Large intestine (tissue), 3 donors: ENCODE measurements at regions not wholly inside any gene's neighbourhood (a gene's known extent, or its start where the extent isn't known, plus 50 kb on each side); places are given as distances from the start of the nearest gene placed in this dataset.
"Not testable (repeated sequence)": the region's sequence is repeated elsewhere in the genome, so short reads cannot be mapped to it uniquely, and the experiment has no call there.

Experiments used
- DNase-seq, 2 donors: peaks; one replicate each; pipeline versions ENCODE4 v3.0.0 to v3.0.0-alpha.2; 2013
- H3K27ac ChIP-seq: one replicate; pipeline ENCODE4 v1.5.1; 2013; ENCODE audit warnings: low read length
- H3K27me3 ChIP-seq: 2 replicates; pipeline ENCODE4 v1.6.1; 2013; ENCODE audit warnings: low read length; ENCODE audit not compliant: control insufficient read depth, insufficient read depth
- H3K36me3 ChIP-seq: 2 replicates; pipeline ENCODE4 v1.6.1; 2013; ENCODE audit warnings: low read length; ENCODE audit not compliant: control insufficient read depth, insufficient read depth
- H3K4me1 ChIP-seq: one replicate; pipeline ENCODE4 v1.6.1; 2013; ENCODE audit warnings: low read length; ENCODE audit not compliant: control insufficient read depth, insufficient read depth
- H3K4me3 ChIP-seq: one replicate; pipeline ENCODE4 v1.5.1; 2013; ENCODE audit warnings: low read length
- H3K9me3 ChIP-seq: one replicate; pipeline ENCODE4 v1.6.1; 2013; ENCODE audit warnings: mild to moderate bottlenecking, low read depth, low read length, moderate library complexity; ENCODE audit not compliant: control insufficient read depth
- WGBS: methylation state at CpG from one replicate; pipeline ENCODE4 v1.1.5; 2013; ENCODE audit warnings: low lambda C conversion rate; ENCODE audit not compliant: insufficient coverage; 5-methylcytosine and 5-hydroxymethylcytosine counted together

DNA sequence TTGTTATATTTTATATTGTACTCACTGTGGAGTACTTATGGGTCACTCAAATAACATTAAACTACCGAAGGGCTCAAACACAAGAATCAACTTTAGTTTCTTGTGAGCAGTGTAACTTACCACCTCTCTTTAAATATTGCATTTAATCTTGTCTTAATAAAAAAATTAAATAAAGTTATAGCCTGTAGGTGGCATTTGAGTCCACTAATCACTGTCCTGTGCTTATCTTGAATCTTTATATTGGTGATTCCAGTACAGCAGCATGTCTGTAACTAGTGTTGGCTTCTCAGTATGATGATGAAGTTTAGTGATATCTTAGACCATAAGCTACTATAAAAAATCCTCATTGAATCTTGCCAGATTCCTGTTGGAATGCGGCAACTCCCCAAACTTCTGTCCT lies 313.8 kb downstream of the FAM170A start:
- no peaks in the 10 kb centered on the region for H3K27me3 ChIP-seq
- H3K9me3 ChIP-seq: no peaks in the 10 kb centered on the region
- DNase-seq: no peak
- H3K4me1 ChIP-seq: no peaks in the 10 kb centered on the region
- H3K36me3 ChIP-seq: no peaks in the 10 kb centered on the region
- no peak overlapping the region for H3K4me3 ChIP-seq
- no peak overlapping the region for H3K27ac ChIP-seq
- 100% methylated on average over 1 of the region's 2 CpGs for WGBS

DNA sequence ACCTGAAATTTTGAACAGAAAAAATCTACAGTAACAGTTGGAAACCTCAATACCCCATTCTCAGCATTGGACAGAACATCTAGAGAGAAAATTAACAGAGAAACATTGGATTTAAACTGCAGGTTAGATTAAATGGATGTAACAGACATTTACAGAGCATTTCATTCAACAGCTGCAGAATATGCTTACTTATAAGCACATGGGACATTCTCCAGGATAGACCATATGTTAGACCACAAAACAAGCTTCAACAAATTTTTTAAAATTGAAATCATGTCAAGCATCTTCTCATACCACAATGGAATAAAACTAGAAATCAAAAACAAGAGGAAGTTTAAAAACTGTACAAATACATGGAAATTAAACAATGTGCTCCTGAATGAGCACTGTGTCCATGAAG lies 316.3 kb downstream of the FAM170A start:
- Histone ChIP-seq H3K27ac (no peak overlapping the region), H3K4me1 (no peaks in the 10 kb centered on the region), H3K9me3 (no peaks in the 10 kb centered on the region), H3K4me3 (no peak overlapping the region), H3K27me3 (no peaks in the 10 kb centered on the region), H3K36me3 (no peaks in the 10 kb centered on the region)
- DNase-seq: no peak

DNA sequence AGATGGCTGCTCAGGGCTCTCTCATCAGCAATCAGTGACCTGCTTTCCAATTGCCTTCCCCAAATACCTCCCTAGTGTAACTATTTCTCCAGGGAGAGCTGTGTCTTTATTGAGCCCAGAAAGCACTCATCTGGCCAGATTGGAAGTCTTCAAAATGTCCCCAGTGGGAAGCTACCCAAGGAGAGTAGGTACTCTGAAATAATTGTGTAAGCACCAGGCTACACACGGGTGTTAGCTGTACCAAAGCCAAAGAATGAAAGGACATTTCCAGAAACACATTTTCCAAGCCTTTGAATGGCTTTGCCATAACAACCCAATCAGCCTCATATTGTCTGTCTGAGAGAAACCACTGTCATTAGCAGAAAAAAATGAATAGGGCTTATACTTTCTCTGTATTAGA lies 318.8 kb downstream of the FAM170A start:
- H3K4me3 ChIP-seq: no peak overlapping the region
- H3K9me3 ChIP-seq: no peaks in the 10 kb centered on the region
- WGBS: no CpG with 5 or more reads among the region's 1 CpG
- H3K27me3 ChIP-seq: no peaks in the 10 kb centered on the region
- no peak overlapping the region for H3K27ac ChIP-seq
- H3K4me1 ChIP-seq: no peaks in the 10 kb centered on the region
- no peaks in the 10 kb centered on the region for H3K36me3 ChIP-seq
- DNase-seq: no peak

DNA sequence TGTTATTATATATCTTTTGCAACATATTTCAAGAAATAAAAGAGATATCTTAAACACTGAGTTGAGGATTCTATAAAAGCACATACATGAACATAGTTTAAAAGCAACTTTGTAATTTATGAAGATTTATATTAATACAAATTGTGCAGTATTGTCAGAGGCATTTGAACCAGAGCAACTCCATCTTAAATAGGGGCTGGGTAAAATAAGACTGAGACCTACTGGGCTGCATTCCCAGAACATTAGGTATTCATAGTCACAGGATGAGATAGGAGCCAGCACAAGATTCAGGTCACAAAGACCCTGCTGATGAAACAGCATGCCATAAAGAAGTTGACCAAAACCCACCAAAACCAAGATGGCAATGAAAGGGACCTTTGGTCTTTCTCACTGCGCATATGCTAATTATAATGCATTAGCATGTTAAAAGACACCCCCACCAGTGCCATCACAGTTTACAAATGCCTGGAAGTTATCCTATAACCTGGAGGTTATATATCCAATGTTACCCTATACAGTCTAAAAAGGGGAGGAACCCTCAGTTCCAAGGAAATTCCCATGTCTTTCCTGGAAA lies 320.2 kb downstream of the FAM170A start:
- Histone ChIP-seq H3K4me1 (no peaks in the 10 kb centered on the region), H3K27me3 (no peaks in the 10 kb centered on the region), H3K36me3 (no peaks in the 10 kb centered on the region), H3K9me3 (no peaks in the 10 kb centered on the region), H3K27ac (no peak overlapping the region), H3K4me3 (no peak overlapping the region)
- no CpG with 5 or more reads among the region's 1 CpG for WGBS
- no peak for DNase-seq

DNA sequence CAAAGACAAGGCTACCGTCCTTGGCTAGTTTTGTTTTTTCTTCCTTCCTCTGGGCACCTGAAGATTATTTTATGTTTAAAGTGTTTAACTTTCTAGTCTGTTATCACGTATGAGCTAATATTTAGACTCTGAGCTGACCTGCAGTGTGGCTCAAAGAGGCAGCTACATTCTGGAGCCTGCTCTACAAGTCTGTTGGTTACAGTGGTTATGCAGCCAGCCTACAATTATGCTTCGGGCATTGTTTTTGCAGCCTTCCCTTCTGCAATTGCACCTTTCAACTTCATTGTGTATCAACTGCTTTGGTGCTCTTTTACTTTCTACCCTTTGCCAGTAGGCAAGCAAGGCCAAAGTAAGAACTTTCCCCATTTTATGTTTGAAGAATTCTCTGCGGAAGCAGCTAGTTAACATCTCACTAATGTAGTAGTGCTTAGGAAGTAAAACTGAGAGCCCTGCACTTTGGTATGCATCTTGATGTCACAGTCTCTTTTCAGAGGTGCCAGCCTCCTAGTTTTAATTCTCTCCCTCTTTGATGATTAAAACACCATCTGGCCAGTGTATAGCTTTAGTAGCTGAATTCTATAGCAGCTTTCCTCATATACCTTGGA lies 322.1 kb downstream of the FAM170A start:
- no peaks in the 10 kb centered on the region for H3K9me3 ChIP-seq
- no peaks in the 10 kb centered on the region for H3K27me3 ChIP-seq
- H3K36me3 ChIP-seq: no peaks in the 10 kb centered on the region
- H3K27ac ChIP-seq: no peak overlapping the region
- H3K4me3 ChIP-seq: no peak overlapping the region
- peak in 1 of 2 donors; percentile 2 for DNase-seq
- 10% methylated on average over 2 of the region's 4 CpGs for WGBS
- H3K4me1 ChIP-seq: no peaks in the 10 kb centered on the region

DNA sequence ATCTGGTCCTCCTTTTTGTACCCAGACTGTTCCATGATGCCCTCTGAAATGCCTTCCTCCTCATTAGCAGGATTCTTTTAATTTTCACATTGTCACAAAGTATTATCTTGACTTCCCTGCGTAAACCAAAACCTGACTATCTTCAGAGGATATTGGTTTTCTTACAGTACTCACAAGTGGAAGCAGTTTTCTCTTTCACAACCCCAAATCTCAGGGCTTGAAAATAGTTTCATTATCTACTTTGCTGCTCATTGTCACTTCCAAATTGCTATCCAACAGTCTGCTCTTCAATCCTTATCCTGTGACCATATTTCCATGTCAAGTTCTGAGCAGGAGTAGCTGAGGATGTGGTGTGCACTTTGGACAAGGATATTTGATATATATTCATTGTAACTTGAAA lies 324.1 kb downstream of the FAM170A start:
- no peak for DNase-seq
- no peaks in the 10 kb centered on the region for H3K36me3 ChIP-seq
- no peaks in the 10 kb centered on the region for H3K27me3 ChIP-seq
- no peaks in the 10 kb centered on the region for H3K9me3 ChIP-seq
- no CpG with 5 or more reads among the region's 1 CpG for WGBS
- no peak overlapping the region for H3K4me3 ChIP-seq
- no peaks in the 10 kb centered on the region for H3K4me1 ChIP-seq
- H3K27ac ChIP-seq: no peak overlapping the region

DNA sequence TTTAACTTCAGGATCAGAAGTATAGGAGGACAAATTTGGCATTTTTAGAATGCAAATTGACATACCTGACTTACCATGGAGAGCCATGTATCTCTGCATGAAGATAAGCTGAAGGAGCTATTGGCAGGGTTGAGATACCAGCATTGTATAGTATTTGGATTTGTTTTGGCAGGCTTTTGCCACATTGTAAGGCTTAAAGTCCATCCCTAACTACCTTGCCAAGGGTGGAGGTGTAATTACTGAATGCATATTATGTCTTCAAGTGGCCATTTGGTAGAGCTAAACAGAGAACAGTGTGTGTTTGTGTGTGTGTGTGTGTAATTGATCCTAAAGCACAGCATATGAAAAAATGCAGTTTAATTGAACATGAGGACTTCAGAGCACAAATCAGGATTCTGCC lies 324.7 kb downstream of the FAM170A start:
- no peaks in the 10 kb centered on the region for H3K9me3 ChIP-seq
- no peaks in the 10 kb centered on the region for H3K27me3 ChIP-seq
- no peak overlapping the region for H3K27ac ChIP-seq
- no peaks in the 10 kb centered on the region for H3K4me1 ChIP-seq
- no peaks in the 10 kb centered on the region for H3K36me3 ChIP-seq
- DNase-seq: no peak
- no peak overlapping the region for H3K4me3 ChIP-seq

DNA sequence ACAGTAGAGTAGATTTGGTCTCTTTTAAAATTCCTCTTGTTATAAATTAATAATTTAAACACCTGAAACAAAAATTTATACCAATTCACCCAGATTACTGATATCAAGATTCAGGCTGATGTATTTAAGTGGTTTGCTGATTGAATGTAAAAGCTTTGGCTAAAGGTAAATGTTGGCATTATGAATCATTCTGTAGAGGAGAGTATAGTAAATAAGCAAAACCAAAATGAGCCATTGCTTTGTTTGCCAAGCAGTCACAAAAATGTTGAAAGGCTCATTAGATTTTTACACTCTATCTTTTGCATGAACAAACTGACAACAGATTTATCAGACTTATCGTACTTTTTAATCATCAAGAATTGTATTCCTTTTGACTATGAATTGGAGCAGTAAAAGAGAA lies 332.6 kb downstream of the FAM170A start:
- no peak overlapping the region for H3K27ac ChIP-seq
- no CpG with 5 or more reads among the region's 1 CpG for WGBS
- no peak overlapping the region for H3K4me3 ChIP-seq
- no peaks in the 10 kb centered on the region for H3K9me3 ChIP-seq
- no peak for DNase-seq
- no peaks in the 10 kb centered on the region for H3K4me1 ChIP-seq
- H3K36me3 ChIP-seq: no peaks in the 10 kb centered on the region
- no peaks in the 10 kb centered on the region for H3K27me3 ChIP-seq

DNA sequence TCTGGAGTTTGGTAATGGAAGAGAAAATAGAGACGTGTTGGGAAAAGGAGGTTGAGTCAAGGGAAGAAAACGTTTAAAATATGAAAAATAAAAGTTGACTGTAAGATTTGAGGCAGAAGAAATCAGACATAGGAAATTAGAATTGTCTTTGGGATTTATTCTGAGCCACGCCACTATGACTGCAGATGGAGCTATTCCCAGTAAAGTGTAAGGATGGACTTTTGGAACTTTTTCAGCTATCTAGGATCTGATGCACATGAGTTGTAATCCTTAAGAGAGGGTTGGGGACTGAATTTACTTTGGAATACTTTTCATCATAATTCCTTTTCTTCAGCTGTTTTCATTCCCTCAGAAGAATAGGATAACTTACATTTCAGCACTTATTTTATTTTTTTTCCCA lies 336.7 kb downstream of the FAM170A start:
- no peaks in the 10 kb centered on the region for H3K36me3 ChIP-seq
- no peaks in the 10 kb centered on the region for H3K4me1 ChIP-seq
- H3K4me3 ChIP-seq: no peak overlapping the region
- 77% methylated on average over 3 of the region's 3 CpGs for WGBS
- H3K27ac ChIP-seq: no peak overlapping the region
- H3K27me3 ChIP-seq: no peaks in the 10 kb centered on the region
- H3K9me3 ChIP-seq: no peaks in the 10 kb centered on the region
- DNase-seq: no peak

DNA sequence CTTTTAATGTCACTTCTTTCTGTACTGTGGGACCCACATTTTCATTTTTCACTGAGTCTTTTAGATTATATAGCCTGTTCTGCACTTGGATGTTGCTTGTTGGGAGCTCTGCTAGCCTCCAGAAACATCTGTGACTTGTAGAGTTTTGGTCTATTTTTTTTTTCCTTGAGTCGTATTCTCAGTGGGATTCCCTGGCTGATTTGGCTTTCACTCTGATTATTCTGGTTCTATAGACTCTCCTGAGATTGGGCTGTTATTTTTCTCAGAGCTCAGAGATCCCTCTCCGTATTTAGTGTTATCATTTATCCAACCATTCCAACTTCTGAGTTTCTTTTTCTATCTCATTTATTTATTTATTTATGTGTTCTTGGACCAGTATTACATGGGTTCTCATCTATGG lies 339.3 kb downstream of the FAM170A start:
- 89% methylated on average over 1 of the region's 2 CpGs for WGBS
- H3K27me3 ChIP-seq: no peaks in the 10 kb centered on the region

DNA sequence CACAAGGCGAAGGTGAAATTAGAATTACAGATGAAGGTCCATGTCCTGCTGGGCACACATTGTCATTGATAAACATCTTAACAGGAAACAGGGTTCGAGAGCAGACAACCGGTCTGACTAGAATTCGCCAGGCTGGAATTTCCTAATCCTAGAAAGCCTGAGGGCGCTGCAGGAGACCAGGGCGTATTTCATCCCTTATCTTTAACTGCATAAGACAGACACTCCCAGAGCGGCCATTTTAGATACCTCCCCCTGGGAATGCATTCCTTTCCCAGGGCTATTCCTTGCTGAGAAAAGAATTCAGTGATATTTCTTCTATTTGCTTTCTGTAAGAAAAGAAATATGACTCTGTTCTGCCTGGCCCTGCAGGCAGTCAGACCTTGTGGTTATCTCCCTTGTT lies 357.7 kb downstream of the FAM170A start:
- H3K9me3 ChIP-seq, H3K27me3 ChIP-seq, H3K27ac ChIP-seq, H3K4me1 ChIP-seq, H3K36me3 ChIP-seq, DNase-seq, H3K4me3 ChIP-seq: not testable (repeated sequence)
- 86% methylated on average over 1 of the region's 7 CpGs for WGBS

More for the DNA sequence above, 339.3 kb downstream of the FAM170A start:
- Histone ChIP-seq H3K36me3 (no peaks in the 10 kb centered on the region), H3K4me3 (no peak overlapping the region), H3K4me1 (no peaks in the 10 kb centered on the region), H3K27ac (no peak overlapping the region), H3K9me3 (no peaks in the 10 kb centered on the region)
- DNase-seq: no peak
